ENCODE measurements at regions not wholly inside any gene's neighbourhood (a gene's known extent, or its start where the extent isn't known, plus 50 kb on each side); places are given as distances from the start of the nearest gene placed in this dataset.

DNA sequence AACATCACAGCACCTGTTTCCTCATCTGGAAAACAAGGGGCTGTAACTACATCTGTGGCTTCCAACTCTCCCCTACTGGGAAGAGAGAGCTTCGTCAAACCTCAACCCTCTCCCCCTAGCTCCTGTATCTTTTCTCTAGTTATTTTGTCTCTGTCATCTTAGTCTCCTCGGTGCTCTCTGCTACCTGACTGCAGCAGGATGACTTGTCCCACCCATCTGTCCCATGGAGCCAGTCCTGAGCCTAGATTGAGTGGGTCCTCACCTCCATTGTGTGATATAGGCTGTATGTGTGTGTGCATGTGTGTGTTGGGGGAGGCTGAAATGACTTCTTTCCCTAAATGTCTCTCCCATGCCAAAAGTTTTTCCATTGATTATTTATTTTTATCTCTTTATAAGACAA is 177.3 kb downstream of the EMP1 start:
- Histone ChIP-seq H4K20me1 (ENCODE audit: insufficient read depth) (no peaks in the 10 kb centered on the region), H3K79me2 (ENCODE audit: insufficient read depth, low read length) (no peaks in the 10 kb centered on the region), H3K9ac (ENCODE audit: low read length) (no peak overlapping the region), H3K4me1 (ENCODE audit: control insufficient read depth in 1 of 2, insufficient read depth in 2 of 2, low read length in 2 of 2) (peaks cover 8 to 22% of the 10 kb centered on the region in 2 experiments), H3K27ac (ENCODE audit: low read depth, low read length) (no peak overlapping the region), H3K4me3 (replicated peaks in 1 of 2; ENCODE audit: low read depth in 1 of 2, low read length in 2 of 2) (no peak overlapping the region), H2AFZ (ENCODE audit: low read depth, low read length, poor library complexity, severe bottlenecking) (no peak overlapping the region), H3K36me3 (ENCODE audit: control insufficient read depth in 1 of 2, insufficient read depth in 2 of 2, low read length in 2 of 2) (no peaks in the 10 kb centered on the region), H3K27me3 (ENCODE audit: insufficient read depth, low read length) (no peaks in the 10 kb centered on the region), H3K9me3 (ENCODE audit: control insufficient read depth in 1 of 2, insufficient read depth in 1 of 2, low read depth in 1 of 2, low read length in 2 of 2) (no peaks in the 10 kb centered on the region), H3K4me2 (ENCODE audit: low read length) (no peak overlapping the region), H3K9me2 (ENCODE audit: insufficient read depth) (no peaks in the 10 kb centered on the region)
- no peak for DNase-seq (ENCODE audit: low read depth, low spot score)
- intact Hi-C loops (cut with micrococcal nuclease): no loop called here
- no peak for TF ChIP-seq CBX3 (IDR thresholded peaks at IDR 0.05; ENCODE audit: low read depth)
- no peak for TF ChIP-seq ELF1 (IDR thresholded peaks at IDR 0.05; ENCODE audit: borderline replicate concordance, low read depth)
- TF ChIP-seq ZNF274 (IDR thresholded peaks at IDR 0.05; ENCODE audit: low read depth, low read length): no peak
- TF ChIP-seq JUND (IDR thresholded peaks at IDR 0.05): no peak
- TF ChIP-seq, protein P1, sequence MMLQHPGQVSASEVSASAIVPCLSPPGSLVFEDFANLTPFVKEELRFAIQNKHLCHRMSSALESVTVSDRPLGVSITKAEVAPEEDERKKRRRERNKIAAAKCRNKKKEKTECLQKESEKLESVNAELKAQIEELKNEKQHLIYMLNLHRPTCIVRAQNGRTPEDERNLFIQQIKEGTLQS (IDR thresholded peaks at IDR 0.05): no peak
- CTCF ChIA-PET: interaction anchor here (3.7 kb wide), 1 partner anchor 12 kb away, joined by 28 read pairs; no protein-coding TSS in a partner anchor
- ATAC-seq: no peak
- POLR2A ChIA-PET: no interaction called here
- RAD21 ChIA-PET (ENCODE audit: low non-redundant PET in 1 of 2, low total read pairs in 2 of 2, uncharacterized antibody in 2 of 2, unreplicated experiment in 2 of 2): no interaction called here
- BruUV-seq (replicated peaks): no TSS peak

DNA sequence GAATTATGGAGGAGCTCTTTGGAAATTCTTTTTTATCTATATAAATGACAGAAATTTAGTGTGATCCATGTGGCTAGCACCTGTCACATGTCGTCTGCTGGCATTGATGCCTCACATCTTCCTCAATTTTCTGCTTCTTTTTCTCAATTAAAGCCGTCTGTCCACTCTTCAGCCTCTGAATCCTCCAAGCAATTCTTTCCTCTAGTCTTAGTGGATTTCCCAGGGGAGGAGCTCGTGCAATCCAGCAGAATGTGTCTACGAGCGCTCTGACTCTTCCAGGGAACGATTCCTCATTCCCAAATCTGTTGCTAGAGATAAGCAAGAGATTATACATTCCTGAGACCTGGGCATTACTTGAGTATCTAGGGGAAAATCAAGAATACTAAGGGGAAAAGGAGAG is 176.6 kb downstream of the EMP1 start:
- Histone ChIP-seq H3K36me3 (ENCODE audit: control insufficient read depth in 1 of 2, insufficient read depth in 2 of 2, low read length in 2 of 2) (no peaks in the 10 kb centered on the region), H3K9me3 (ENCODE audit: control insufficient read depth in 1 of 2, insufficient read depth in 1 of 2, low read depth in 1 of 2, low read length in 2 of 2) (no peaks in the 10 kb centered on the region), H3K9me2 (ENCODE audit: insufficient read depth) (no peaks in the 10 kb centered on the region), H3K4me1 (ENCODE audit: control insufficient read depth in 1 of 2, insufficient read depth in 2 of 2, low read length in 2 of 2) (peaks cover 8 to 22% of the 10 kb centered on the region in 2 experiments), H3K9ac (ENCODE audit: low read length) (no peak overlapping the region), H3K27ac (ENCODE audit: low read depth, low read length) (no peak overlapping the region), H3K4me3 (replicated peaks in 1 of 2; ENCODE audit: low read depth in 1 of 2, low read length in 2 of 2) (no peak overlapping the region), H3K79me2 (ENCODE audit: insufficient read depth, low read length) (no peaks in the 10 kb centered on the region), H2AFZ (ENCODE audit: low read depth, low read length, poor library complexity, severe bottlenecking) (no peak overlapping the region), H3K4me2 (ENCODE audit: low read length) (no peak overlapping the region), H3K27me3 (ENCODE audit: insufficient read depth, low read length) (no peaks in the 10 kb centered on the region), H4K20me1 (ENCODE audit: insufficient read depth) (no peaks in the 10 kb centered on the region)
- ChIA-PET POLR2A (no interaction called here), CTCF (interaction anchor here (3.7 kb wide), 1 partner anchor 11 kb away, joined by 28 read pairs; no protein-coding TSS in a partner anchor), RAD21 (ENCODE audit: low non-redundant PET in 1 of 2, low total read pairs in 2 of 2, uncharacterized antibody in 2 of 2, unreplicated experiment in 2 of 2) (no interaction called here)
- no peak for DNase-seq (ENCODE audit: low read depth, low spot score)
- intact Hi-C loops (cut with micrococcal nuclease): no loop called here
- TF ChIP-seq ELF1 (IDR thresholded peaks at IDR 0.05; ENCODE audit: borderline replicate concordance, low read depth): no peak
- TF ChIP-seq POLR2AphosphoS5 (IDR thresholded peaks at IDR 0.05; ENCODE audit: low read depth, low read length): no peak
- TF ChIP-seq SRF (IDR thresholded peaks at IDR 0.05; ENCODE audit: low read depth): no peak
- no peak for TF ChIP-seq EZH2 (IDR thresholded peaks at IDR 0.05)
- no peak for TF ChIP-seq POLR2A (IDR thresholded peaks at IDR 0.05; ENCODE audit: borderline replicate concordance, extremely low read depth, insufficient read depth, insufficient read length)
- TF ChIP-seq, protein P2, sequence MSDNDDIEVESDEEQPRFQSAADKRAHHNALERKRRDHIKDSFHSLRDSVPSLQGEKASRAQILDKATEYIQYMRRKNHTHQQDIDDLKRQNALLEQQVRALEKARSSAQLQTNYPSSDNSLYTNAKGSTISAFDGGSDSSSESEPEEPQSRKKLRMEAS (IDR thresholded peaks at IDR 0.05): no peak
- ATAC-seq: no peak
- BruUV-seq (replicated peaks): no TSS peak

All from HCT116 (cell line).